ENCODE measurements at regions not wholly inside any gene's neighbourhood (a gene's known extent, or its start where the extent isn't known, plus 50 kb on each side); places are given as distances from the start of the nearest gene placed in this dataset.

- Histone ChIP-seq H3K27me3 (ENCODE audit: insufficient read depth, low read length) (peaks cover 15% of the 10 kb centered on the region), H3K9me3 (ENCODE audit: low read depth, low read length) (no peaks in the 10 kb centered on the region), H2AFZ (ENCODE audit: low read length) (no peak overlapping the region), H3K4me3 (ENCODE audit: insufficient read depth, low read length) (no peak overlapping the region), H4K20me1 (ENCODE audit: insufficient read depth, low read length) (no peaks in the 10 kb centered on the region), H3K4me1 (ENCODE audit: insufficient read depth, low read length) (no peaks in the 10 kb centered on the region), H3K4me2 (ENCODE audit: insufficient read depth, low read length) (no peak overlapping the region), H3K36me3 (ENCODE audit: insufficient read depth, low read length) (no peaks in the 10 kb centered on the region), H3K27ac (ENCODE audit: low read depth, low read length) (no peak overlapping the region), H3K79me2 (ENCODE audit: insufficient read depth, low read length) (no peaks in the 10 kb centered on the region)
- DNase-seq (ENCODE audit: insufficient read length, low spot score, missing footprints): no peak
- TF ChIP-seq CTCF (IDR thresholded peaks at IDR 0.05; ENCODE audit: extremely low read depth, low read depth, low read length): no peak
Observed at GRCh38 chr17:34198519-34198918, 56.6 kb upstream of the CCL2 start.

GRCh38 chr17:34199454-34199853 is 55.6 kb upstream of the CCL2 start:
- no peaks in the 10 kb centered on the region for H3K4me1 ChIP-seq (ENCODE audit: insufficient read depth, low read length)
- H3K27me3 ChIP-seq (ENCODE audit: insufficient read depth, low read length): peaks cover 15% of the 10 kb centered on the region
- H2AFZ ChIP-seq (ENCODE audit: low read length): no peak overlapping the region
- no peaks in the 10 kb centered on the region for H3K79me2 ChIP-seq (ENCODE audit: insufficient read depth, low read length)
- no peak for TF ChIP-seq CTCF (IDR thresholded peaks at IDR 0.05; ENCODE audit: extremely low read depth, low read depth, low read length)
- H3K36me3 ChIP-seq (ENCODE audit: insufficient read depth, low read length): no peaks in the 10 kb centered on the region
- H3K27ac ChIP-seq (ENCODE audit: low read depth, low read length): no peak overlapping the region
- no peaks in the 10 kb centered on the region for H3K9me3 ChIP-seq (ENCODE audit: low read depth, low read length)
- H4K20me1 ChIP-seq (ENCODE audit: insufficient read depth, low read length): no peaks in the 10 kb centered on the region
- H3K4me2 ChIP-seq (ENCODE audit: insufficient read depth, low read length): no peak overlapping the region
- no peak overlapping the region for H3K4me3 ChIP-seq (ENCODE audit: insufficient read depth, low read length)
- DNase-seq (ENCODE audit: insufficient read length, low spot score, missing footprints): no peak

- Histone ChIP-seq H2AFZ (ENCODE audit: low read length) (no peak overlapping the region), H3K9me3 (ENCODE audit: low read depth, low read length) (no peaks in the 10 kb centered on the region), H3K36me3 (ENCODE audit: insufficient read depth, low read length) (no peaks in the 10 kb centered on the region), H3K27ac (ENCODE audit: low read depth, low read length) (no peak overlapping the region), H3K4me2 (ENCODE audit: insufficient read depth, low read length) (no peak overlapping the region), H4K20me1 (ENCODE audit: insufficient read depth, low read length) (no peaks in the 10 kb centered on the region), H3K4me1 (ENCODE audit: insufficient read depth, low read length) (no peaks in the 10 kb centered on the region), H3K79me2 (ENCODE audit: insufficient read depth, low read length) (no peaks in the 10 kb centered on the region), H3K4me3 (ENCODE audit: insufficient read depth, low read length) (no peak overlapping the region), H3K27me3 (ENCODE audit: insufficient read depth, low read length) (peaks cover 15% of the 10 kb centered on the region)
- DNase-seq (ENCODE audit: insufficient read length, low spot score, missing footprints): peak; percentile 82
- TF ChIP-seq CTCF (IDR thresholded peaks at IDR 0.05; ENCODE audit: extremely low read depth, low read depth, low read length): peak; percentile 100
Observed at GRCh38 chr17:34199932-34200534, 55.1 kb upstream of the CCL2 start.

- Histone ChIP-seq H3K4me3 (ENCODE audit: insufficient read depth, low read length) (no peak overlapping the region), H3K27me3 (ENCODE audit: insufficient read depth, low read length) (peaks cover 15% of the 10 kb centered on the region), H2AFZ (ENCODE audit: low read length) (no peak overlapping the region), H3K36me3 (ENCODE audit: insufficient read depth, low read length) (no peaks in the 10 kb centered on the region), H3K4me2 (ENCODE audit: insufficient read depth, low read length) (no peak overlapping the region), H3K4me1 (ENCODE audit: insufficient read depth, low read length) (no peaks in the 10 kb centered on the region), H3K27ac (ENCODE audit: low read depth, low read length) (no peak overlapping the region), H3K79me2 (ENCODE audit: insufficient read depth, low read length) (no peaks in the 10 kb centered on the region), H4K20me1 (ENCODE audit: insufficient read depth, low read length) (no peaks in the 10 kb centered on the region), H3K9me3 (ENCODE audit: low read depth, low read length) (no peaks in the 10 kb centered on the region)
- DNase-seq (ENCODE audit: insufficient read length, low spot score, missing footprints): no peak
- TF ChIP-seq CTCF (IDR thresholded peaks at IDR 0.05; ENCODE audit: extremely low read depth, low read depth, low read length): no peak
Observed at GRCh38 chr17:34201225-34201624, 53.9 kb upstream of the CCL2 start.
